RWPE1 (cell line): ENCODE measurements at regions not wholly inside any gene's neighbourhood (a gene's known extent, or its start where the extent isn't known, plus 50 kb on each side); places are given as distances from the start of the nearest gene placed in this dataset.
"Not testable (repeated sequence)": the region's sequence is repeated elsewhere in the genome, so short reads cannot be mapped to it uniquely, and the experiment has no call there.

Experiments used
- CTCF ChIA-PET: fragments of 350-600 bp; sonication (Branson Sonifier 250); formaldehyde crosslinking; extraction: SDS; loops from one replicate; lab custom pipeline; 2021; lab: Yijun Ruan, JAX
- POLR2A ChIA-PET: fragments of 400-600 bp; formaldehyde crosslinking; extraction: SDS; loops from one replicate; lab custom pipeline; 2020; ENCODE audit warnings: antibody characterized with exemption; ENCODE audit not compliant: low non-redundant PET; lab: Yijun Ruan, JAX
- DNase-seq: peaks from one replicate; pipeline ENCODE4 v3.0.0; 2012; ENCODE audit warnings: low spot score
- H3K27ac ChIP-seq: fragments of 450-650 bp; 2 replicates; pipeline ENCODE4 v1.5.1; 2017
- CTCF ChIP-seq: fragments of 450-650 bp; conservative IDR thresholded peaks from 2 replicates; pipeline ENCODE4 v1.5.1; 2017; ENCODE audit warnings: low read depth, mild to moderate bottlenecking

DNA sequence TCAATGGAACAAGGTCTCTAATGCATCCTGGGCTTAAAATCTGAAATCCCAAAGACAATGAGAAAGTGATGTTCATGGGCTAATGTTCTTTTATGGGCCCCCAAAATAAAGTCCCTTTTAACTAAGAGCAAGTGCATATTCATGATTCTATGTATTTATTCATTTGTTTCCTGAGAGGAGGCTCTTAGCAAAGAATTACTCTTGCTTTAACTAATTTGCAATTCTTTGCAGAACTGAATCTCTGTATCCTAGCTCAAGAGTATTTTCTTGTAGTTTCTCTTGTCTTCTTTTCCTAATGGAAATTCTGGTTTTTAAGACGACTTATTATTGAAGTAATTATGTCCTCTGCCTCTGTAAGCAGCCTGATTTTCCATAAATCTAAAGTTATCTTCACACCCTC lies 202.2 kb upstream of the TP63 start:
- no peak for DNase-seq
- TF ChIP-seq CTCF: no peak
- H3K27ac ChIP-seq: no peak overlapping the region
- CTCF ChIA-PET: no interaction called here
- POLR2A ChIA-PET: no interaction called here

GRCh38 chr3:189430166-189430565 lies 201.0 kb upstream of the TP63 start:
- no peak overlapping the region; the same call in 1 of the 2 replicates for H3K27ac ChIP-seq
- DNase-seq: no peak
- TF ChIP-seq CTCF: no peak
- ChIA-PET CTCF (no interaction called here), POLR2A (no interaction called here)

DNA sequence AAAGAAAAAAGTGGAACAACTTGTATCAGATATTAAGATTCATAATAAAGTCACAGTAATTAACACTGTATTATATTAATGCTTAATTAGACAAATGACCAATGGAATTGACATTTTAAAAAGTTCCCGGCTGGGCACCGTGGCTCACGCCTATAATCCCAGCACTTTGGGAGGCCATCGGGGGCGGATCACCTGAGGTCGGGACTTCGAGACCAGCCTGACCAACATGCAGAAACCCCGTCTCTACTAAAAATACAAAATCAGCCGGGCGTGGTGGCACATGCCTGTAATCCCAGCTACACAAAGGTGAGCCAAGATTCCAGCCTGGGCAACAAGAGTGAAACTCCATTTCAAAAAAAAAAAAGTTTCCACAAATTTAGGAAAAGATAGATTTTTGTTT lies 188.9 kb upstream of the TP63 start:
- POLR2A ChIA-PET, DNase-seq: not testable (repeated sequence)
- H3K27ac ChIP-seq: peak overlapping the region; percentile 47; the same call in 1 of the 2 replicates
- CTCF ChIA-PET: interaction anchor here (0.7 kb wide), 1 partner anchor 172 kb away, joined by 5 read pairs; no protein-coding TSS in a partner anchor

GRCh38 chr3:189446959-189447560 lies 184.1 kb upstream of the TP63 start:
- H3K27ac ChIP-seq: no peak overlapping the region
- ChIA-PET CTCF (interaction anchor here (0.6 kb wide), 1 partner anchor 1213 kb away, joined by 3 read pairs; no protein-coding TSS in a partner anchor), POLR2A (no interaction called here)
- no peak for DNase-seq
- TF ChIP-seq CTCF: no peak

DNA sequence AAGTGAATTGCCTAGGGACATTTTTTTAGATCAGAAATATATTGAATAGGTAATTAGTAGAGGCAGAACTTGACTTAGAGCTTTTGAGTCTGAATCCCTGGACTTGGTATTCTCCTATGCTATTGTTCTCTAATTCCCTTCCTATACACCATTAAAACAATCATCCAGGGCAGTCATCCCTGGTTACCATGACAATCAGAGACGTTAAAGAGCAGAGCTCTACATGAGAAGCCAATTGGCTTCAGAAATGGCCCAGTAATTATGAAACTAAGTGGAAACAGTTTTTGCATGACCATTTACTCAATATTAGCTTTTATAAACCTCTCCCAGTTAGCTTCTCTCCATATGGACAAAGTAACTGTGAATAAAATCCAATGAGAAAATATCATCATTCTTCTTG lies 182.1 kb upstream of the TP63 start:
- ChIA-PET CTCF (interaction anchor here (0.7 kb wide), 1 partner anchor 127 kb away, joined by 4 read pairs; no protein-coding TSS in a partner anchor), POLR2A (no interaction called here)
- no peak for DNase-seq
- TF ChIP-seq CTCF: no peak
- no peak overlapping the region for H3K27ac ChIP-seq

DNA sequence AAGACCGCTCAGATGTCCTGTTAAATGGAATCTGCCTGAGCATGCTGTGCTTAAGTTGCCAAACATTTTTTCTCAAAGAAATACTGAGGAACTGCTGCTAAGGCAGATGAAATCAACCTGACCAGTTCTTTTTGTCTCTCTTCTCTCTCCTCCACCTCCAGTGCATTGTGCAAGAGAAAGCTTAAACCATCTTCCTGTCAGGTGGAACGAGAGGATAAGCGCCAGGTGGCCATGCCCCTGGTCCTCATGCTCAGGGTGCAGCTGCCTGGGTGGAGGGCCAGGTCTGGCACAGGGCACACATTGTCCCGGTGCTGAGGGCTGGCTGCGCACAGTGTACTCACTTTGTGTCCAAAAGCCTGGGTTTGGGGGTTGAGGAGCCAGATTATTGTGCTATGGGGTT lies 176.2 kb upstream of the TP63 start:
- H3K27ac ChIP-seq: peak overlapping the region; percentile 67
- ChIA-PET POLR2A (no interaction called here), CTCF (no interaction called here)
- no peak for DNase-seq
- no peak for TF ChIP-seq CTCF

DNA sequence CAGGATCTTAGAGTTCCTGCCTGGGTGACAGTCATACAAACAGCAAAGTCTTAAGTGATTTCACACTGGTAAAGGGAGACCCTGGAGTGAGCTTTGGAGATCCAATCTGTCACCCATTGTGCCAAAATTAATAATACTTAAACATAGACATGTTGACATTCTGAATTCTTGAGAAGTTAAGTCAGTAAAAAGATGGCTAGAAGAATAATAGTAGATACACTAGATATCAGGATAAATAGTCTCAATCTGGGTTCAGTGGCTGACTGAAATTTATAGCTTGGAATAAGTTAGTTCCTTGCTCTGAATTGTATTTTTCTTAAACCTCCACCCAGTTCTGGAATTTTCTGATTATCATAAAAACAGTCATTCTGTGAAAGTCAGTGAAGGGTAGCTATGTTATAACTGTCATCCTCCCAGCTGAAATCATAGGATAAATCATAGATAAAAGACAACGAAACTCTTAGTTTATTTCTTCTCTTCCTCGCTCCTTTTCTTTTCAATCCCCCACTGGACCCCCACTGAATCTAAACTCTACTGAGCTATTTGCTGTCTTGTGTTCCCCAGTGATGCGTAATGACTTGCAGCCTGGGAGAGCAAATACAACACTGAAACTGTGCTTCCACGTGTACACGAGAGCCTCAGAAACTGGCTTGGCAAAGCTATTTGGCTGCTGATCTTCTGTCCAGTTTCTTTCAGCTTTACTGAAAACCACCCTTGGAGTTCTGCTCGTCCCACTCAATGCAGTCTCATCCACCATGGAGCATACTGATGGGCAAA lies 175.4 kb upstream of the TP63 start:
- H3K27ac ChIP-seq: no peak overlapping the region
- ChIA-PET POLR2A (no interaction called here), CTCF (no interaction called here)
- TF ChIP-seq CTCF: no peak
- DNase-seq: no peak
